Neural cell (in vitro differentiated cells): ENCODE measurements at regions not wholly inside any gene's neighbourhood (a gene's known extent, or its start where the extent isn't known, plus 50 kb on each side); places are given as distances from the start of the nearest gene placed in this dataset.

Experiments used
- H2AFZ ChIP-seq: fragments of 200-600, 300-800 bp; sonication (generic), shearing (Covaris generic); 2 replicates; pipeline ENCODE4 v1.6.0; 2014; ENCODE audit warnings: low read depth, mild to moderate bottlenecking, antibody characterized with exemption, low read length, moderate library complexity
- H3F3A ChIP-seq: fragments of 200-600 bp; shearing (Covaris generic); 2 replicates; pipeline ENCODE4 v1.6.1; 2016; ENCODE audit warnings: mild to moderate bottlenecking, moderate library complexity, mixed read lengths, antibody characterized with exemption, low read length; ENCODE audit not compliant: insufficient read depth, poor library complexity, severe bottlenecking
- H3K27ac ChIP-seq: fragments of 200-600, 300-800 bp; sonication (generic), shearing (Covaris generic); 2 replicates; pipeline ENCODE4 v1.5.1; 2014; ENCODE audit warnings: mild to moderate bottlenecking, low read length, moderate library complexity
- H3K27me3 ChIP-seq: fragments of 300-800, 200-600 bp; sonication (generic), shearing (Covaris generic); 2 replicates; pipeline ENCODE4 v1.6.0; 2014; ENCODE audit warnings: mild to moderate bottlenecking, low read depth, low read length, moderate library complexity; ENCODE audit not compliant: insufficient read depth
- H3K36me3 ChIP-seq: fragments of 300-800, 200-600 bp; sonication (generic), shearing (Covaris generic); 2 replicates; pipeline ENCODE4 v1.5.1; 2014; ENCODE audit warnings: mild to moderate bottlenecking, antibody characterized with exemption, low read length, moderate library complexity; ENCODE audit not compliant: insufficient read depth
- H3K4me2 ChIP-seq: fragments of 300-800, 200-600 bp; sonication (generic), shearing (Covaris generic); 2 replicates; pipeline ENCODE4 v1.6.0; 2014; ENCODE audit warnings: mild to moderate bottlenecking, low read length
- H3K4me3 ChIP-seq: fragments of 300-800, 200-600 bp; sonication (generic), shearing (Covaris generic); 2 replicates; pipeline ENCODE4 v1.5.1; 2014; ENCODE audit warnings: mild to moderate bottlenecking, low read length, moderate library complexity
- H3K79me2 ChIP-seq: fragments of 200-600 bp; shearing (Covaris generic); replicated peaks from 2 replicates; pipeline ENCODE4 v1.6.0; 2014; ENCODE audit warnings: mild to moderate bottlenecking, low read length, moderate library complexity; ENCODE audit not compliant: insufficient read depth
- H3K9ac ChIP-seq: fragments of 300-800, 200-600 bp; sonication (generic), shearing (Covaris generic); 2 replicates; pipeline ENCODE4 v1.6.1; 2016; ENCODE audit warnings: mild to moderate bottlenecking, low read length, mixed read lengths
- H3K9me2 ChIP-seq: fragments of 200-600 bp; shearing (Covaris generic); 2 replicates; pipeline ENCODE4 v1.6.1; 2016; ENCODE audit warnings: mild to moderate bottlenecking, low read length, mixed read lengths; ENCODE audit not compliant: insufficient read depth
- H3K9me3 ChIP-seq: fragments of 200-600, 300-800 bp; sonication (generic), shearing (Covaris generic); 2 replicates; pipeline ENCODE4 v1.6.1; 2016; ENCODE audit warnings: mild to moderate bottlenecking, mixed run types, low read length, moderate library complexity, mixed read lengths
- H4K20me1 ChIP-seq: fragments of 200-600 bp; shearing (Covaris generic); 2 replicates; pipeline ENCODE4 v1.6.1; 2016; ENCODE audit warnings: mild to moderate bottlenecking, mixed run types; ENCODE audit not compliant: insufficient read depth
- CTCF ChIP-seq: fragments of 450-650 bp; IDR thresholded peaks from 2 replicates; pipeline ENCODE4 v1.5.1; 2014; ENCODE audit warnings: antibody characterized with exemption, mild to moderate bottlenecking, moderate library complexity; ENCODE audit not compliant: poor library complexity, severe bottlenecking
- EP300 ChIP-seq: fragments of 450-650 bp; conservative IDR thresholded peaks from 2 replicates; pipeline ENCODE4 v1.6.1; 2014; ENCODE audit warnings: antibody characterized with exemption, mild to moderate bottlenecking, moderate library complexity; ENCODE audit not compliant: poor library complexity, severe bottlenecking
- EZH2 ChIP-seq: fragments of 200-600, 300-800 bp; shearing (Covaris generic), sonication (generic); IDR thresholded peaks from 2 replicates; pipeline ENCODE4 v1.6.1; 2014; ENCODE audit warnings: antibody characterized with exemption, low read length, borderline replicate concordance, mild to moderate bottlenecking; ENCODE audit not compliant: insufficient read depth, poor library complexity, severe bottlenecking
- MXI1 ChIP-seq: fragments of 450-650 bp; conservative IDR thresholded peaks from 2 replicates; pipeline ENCODE4 v1.6.1; 2014; ENCODE audit warnings: antibody characterized with exemption, mild to moderate bottlenecking; ENCODE audit not compliant: poor library complexity, severe bottlenecking
- POLR2AphosphoS5 ChIP-seq: IDR thresholded peaks from 2 replicates; pipeline ENCODE4 v1.6.1; 2012
- RAD21 ChIP-seq: fragments of 450-650 bp; conservative IDR thresholded peaks from 2 replicates; pipeline ENCODE4 v1.6.1; 2014; ENCODE audit warnings: antibody characterized with exemption, mild to moderate bottlenecking, moderate library complexity
- REST ChIP-seq: IDR thresholded peaks from 2 replicates; pipeline ENCODE4 v1.6.1; 2012; ENCODE audit warnings: borderline replicate concordance
- SMC3 ChIP-seq: fragments of 450-650 bp; conservative IDR thresholded peaks from 2 replicates; pipeline ENCODE4 v1.6.1; 2014; ENCODE audit warnings: antibody characterized with exemption, mild to moderate bottlenecking, moderate library complexity; ENCODE audit not compliant: poor library complexity
- TAF1 ChIP-seq: IDR thresholded peaks from 2 replicates; pipeline ENCODE4 v1.6.1; 2012; ENCODE audit warnings: low read depth

- no peaks in the 10 kb centered on the region for H3F3A ChIP-seq
- no peaks in the 10 kb centered on the region for H3K36me3 ChIP-seq
- H3K9me3 ChIP-seq, result no peaks in the 10 kb centered on the region
- no peaks in the 10 kb centered on the region for H3K27me3 ChIP-seq
- H3K4me3 ChIP-seq, result no peak overlapping the region
- H3K9ac ChIP-seq, result no peak overlapping the region
- no peaks in the 10 kb centered on the region for H4K20me1 ChIP-seq
- no peak overlapping the region for H3K4me2 ChIP-seq
- TF ChIP-seq TAF1, result no peak
- no peak for TF ChIP-seq EP300
- TF ChIP-seq MXI1, result no peak
- TF ChIP-seq REST, result no peak
- no peak for TF ChIP-seq RAD21
- TF ChIP-seq EZH2, result no peak
- TF ChIP-seq SMC3, result no peak
- no peak for TF ChIP-seq POLR2AphosphoS5
- TF ChIP-seq CTCF, result no peak
- no peak overlapping the region for H3K27ac ChIP-seq
- H3K9me2 ChIP-seq, result no peaks in the 10 kb centered on the region
- no peaks in the 10 kb centered on the region for H3K79me2 ChIP-seq
- no peak overlapping the region for H2AFZ ChIP-seq
Measured at GRCh38 chrX:109818976-109819375, 85.9 kb upstream of the ACSL4 start.

- H3K9me3 ChIP-seq, result no peaks in the 10 kb centered on the region
- no peaks in the 10 kb centered on the region for H3K9me2 ChIP-seq
- H3K4me3 ChIP-seq, result no peak overlapping the region
- no peaks in the 10 kb centered on the region for H3F3A ChIP-seq
- H3K36me3 ChIP-seq, result no peaks in the 10 kb centered on the region
- H3K79me2 ChIP-seq, result no peaks in the 10 kb centered on the region
- H3K4me2 ChIP-seq, result no peak overlapping the region
- no peak overlapping the region for H3K9ac ChIP-seq
- H3K27ac ChIP-seq, result no peak overlapping the region
- no peak overlapping the region for H2AFZ ChIP-seq
- no peak for TF ChIP-seq TAF1
- no peaks in the 10 kb centered on the region for H3K27me3 ChIP-seq
- no peaks in the 10 kb centered on the region for H4K20me1 ChIP-seq
Measured at GRCh38 chrX:109822861-109823260, 89.8 kb upstream of the ACSL4 start.
